Pancreas (tissue), 10 donors: ENCODE measurements at regions not wholly inside any gene's neighbourhood (a gene's known extent, or its start where the extent isn't known, plus 50 kb on each side); places are given as distances from the start of the nearest gene placed in this dataset.
A peak's percentile ranks its signal among the peaks of the same experiment; 100 is the strongest.

Source experiments
- ATAC-seq, 4 donors: fragments of 200-7000 bp; cut with Tn5 transposase; one replicate each; pipeline versions ENCODE4 v1.8.0 to v1.9.1; 2020; ENCODE audit warnings: mild to moderate bottlenecking in 4 of 4, moderate library complexity in 4 of 4
- DNase-seq, 6 donors: peaks; one replicate each; pipeline ENCODE4 v3.0.0-alpha.2; 2020
- FAIRE-seq: peaks from 2 replicates; lab custom pipeline; 2012; peaks lifted over from hg19 to GRCh38; lab: Jason Lieb, UNC
- H3K27ac ChIP-seq, 4 donors: fragments of 200-600 bp; sonication (generic); 1 replicate in 3 of 4; 2 replicates in 1 of 4; pipeline versions ENCODE4 v1.5.0 to v1.8.0; 2020
- H3K27me3 ChIP-seq, 4 donors: fragments of 200-600 bp; one replicate each; pipeline ENCODE4 v1.8.0; 2021
- H3K36me3 ChIP-seq, 3 donors: fragments of 200-600 bp; sonication (generic) in 1 of 3; one replicate each; pipeline versions ENCODE4 v1.5.0 to v1.8.0; 2020 to 2021
- H3K4me1 ChIP-seq, 3 donors: fragments of 200-600 bp; one replicate each; pipeline ENCODE4 v1.8.0; 2021
- H3K4me3 ChIP-seq, 4 donors: fragments of 200-600 bp; sonication (generic) in 2 of 4; one replicate each; pipeline versions ENCODE4 v1.5.0 to v1.8.0; 2020 to 2021
- H3K9me3 ChIP-seq, 4 donors: fragments of 200-600 bp; one replicate each; pipeline ENCODE4 v1.8.0; 2021
- CTCF ChIP-seq, 4 donors: fragments of 200-600 bp; sonication (generic) in 3 of 4; IDR thresholded peaks; one replicate each; pipeline versions ENCODE4 v1.5.0 to v1.8.0; 2021; ENCODE audit warnings: antibody characterized with exemption in 4 of 4
- WGBS, 2 donors: extraction: QIAGEN DNeasy Blood & Tissue Kit; methylation state at CpG; one replicate each; pipeline ENCODE4 v1.1.7; 2013; 5-methylcytosine and 5-hydroxymethylcytosine counted together
- intact Hi-C, 3 donors: fragments of 100-400 bp; cut with DNase I; formaldehyde crosslinking; loops; one replicate each; pipeline versions ENCODE4 v1.11.1 to v1.14.2; 2022
- donor health status: healthy with polysubstance abuse.
- donor health status: DM: no; HTN: no; CAD: no; lungs with moderate emphysema.
- donor health status: DM: no; HTN: no; CAD: no.
- donor health status: control.
- donor health status: control.
- donor health status: Bipolar disorder and iron deficiency.
- donor health status: DM: yes; HTN: yes; CAD: no.
- donor health status: DM: no; HTN: no; CAD: no.
- donor health status: DM: no; HTN: no; CAD: no.
- donor health status: DM: yes; HTN: yes; CAD: no.

- ATAC-seq: peak; percentile 72 to 82 (median 77)
- intact Hi-C loops: no loop called here
- no peak for DNase-seq
- H3K9me3 ChIP-seq: no peaks in the 10 kb centered on the region
- no peaks in the 10 kb centered on the region for H3K27me3 ChIP-seq
- no peak overlapping the region for H3K27ac ChIP-seq
- no peaks in the 10 kb centered on the region for H3K36me3 ChIP-seq
- WGBS, 2 donors: 23 to 35% methylated on average over 1 of the region's 1 CpG
- FAIRE-seq: no peak
- no peak overlapping the region for H3K4me3 ChIP-seq
- H3K4me1 ChIP-seq: no peaks in the 10 kb centered on the region
- no peak for TF ChIP-seq CTCF (IDR thresholded peaks at IDR 0.05)
Measured at GRCh38 chr13:68439817-68440216, 1209.7 kb upstream of the PCDH9 start.

GRCh38 chr13:68428292-68428691, 1198.2 kb upstream of the PCDH9 start:
- Histone ChIP-seq H3K36me3 (no peaks in the 10 kb centered on the region), H3K9me3 (no peaks in the 10 kb centered on the region), H3K27me3 (no peaks in the 10 kb centered on the region), H3K4me1 (no peaks in the 10 kb centered on the region), H3K4me3 (no peak overlapping the region), H3K27ac (no peak overlapping the region)
- FAIRE-seq (no peak), ATAC-seq (no peak), DNase-seq (no peak)
- no peak for TF ChIP-seq CTCF (IDR thresholded peaks at IDR 0.05)
- intact Hi-C loops: no loop called here
- 72 to 82% methylated on average over 4 of the region's 4 CpGs for WGBS, 2 donors

DNA sequence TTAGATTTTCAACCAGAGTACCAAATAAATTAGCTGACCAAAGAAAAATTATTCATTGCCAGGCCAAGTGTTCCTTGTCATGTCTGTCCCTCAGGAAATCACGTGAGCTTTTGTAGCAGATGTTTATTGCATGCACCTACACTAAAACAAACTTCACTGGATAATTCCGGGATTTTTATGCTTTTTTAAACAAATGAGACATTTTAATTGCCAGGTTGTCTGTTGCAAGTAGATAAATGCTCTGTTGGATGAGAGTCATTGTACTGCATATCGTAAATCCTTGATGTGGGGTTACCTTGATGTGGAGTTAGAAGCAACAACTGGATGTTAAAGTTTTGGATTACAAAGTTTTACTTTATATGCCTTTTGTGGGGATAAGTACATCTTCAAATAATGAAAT, 1187.7 kb upstream of the PCDH9 start:
- intact Hi-C loops: no loop called here
- TF ChIP-seq CTCF (IDR thresholded peaks at IDR 0.05): no peak
- Histone ChIP-seq H3K9me3 (peaks cover 0 to 6% (median 0%) of the 10 kb centered on the region in 4 donors), H3K27me3 (no peaks in the 10 kb centered on the region), H3K27ac (no peak overlapping the region), H3K4me1 (no peaks in the 10 kb centered on the region), H3K36me3 (no peaks in the 10 kb centered on the region), H3K4me3 (no peak overlapping the region)
- DNase-seq (no peak), FAIRE-seq (no peak), ATAC-seq (no peak)
- 57 to 64% methylated on average over 3 of the region's 3 CpGs for WGBS, 2 donors

DNA sequence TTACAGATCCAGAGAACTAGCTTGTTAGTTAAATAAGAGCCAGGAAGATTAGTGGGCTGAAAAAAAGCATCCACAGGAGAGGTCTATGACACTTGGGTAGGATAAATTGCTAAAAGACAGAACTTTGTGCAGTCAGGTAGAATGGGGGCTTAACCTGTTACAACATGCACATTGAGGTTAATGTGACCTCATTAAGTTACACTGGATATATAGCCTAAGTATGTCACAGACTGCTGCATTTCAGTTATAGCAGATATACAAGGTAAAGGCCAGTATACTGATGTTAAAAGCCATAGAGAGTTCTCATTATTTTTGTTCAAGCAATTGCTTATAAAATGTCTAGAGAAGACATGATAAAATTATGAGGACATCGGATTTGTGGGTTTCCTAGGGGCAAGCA, 1179.9 kb upstream of the PCDH9 start:
- TF ChIP-seq CTCF (IDR thresholded peaks at IDR 0.05): no peak
- no peaks in the 10 kb centered on the region for H3K4me1 ChIP-seq
- no peak for FAIRE-seq
- intact Hi-C loops: no loop called here
- DNase-seq: no peak
- no peak overlapping the region for H3K27ac ChIP-seq
- no peak overlapping the region for H3K4me3 ChIP-seq
- H3K36me3 ChIP-seq: no peaks in the 10 kb centered on the region
- ATAC-seq: no peak
- 42 to 61% methylated on average over 1 of the region's 1 CpG for WGBS, 2 donors
- peaks cover 0 to 6% (median 0%) of the 10 kb centered on the region in 4 donors for H3K9me3 ChIP-seq
- H3K27me3 ChIP-seq: no peaks in the 10 kb centered on the region

DNA sequence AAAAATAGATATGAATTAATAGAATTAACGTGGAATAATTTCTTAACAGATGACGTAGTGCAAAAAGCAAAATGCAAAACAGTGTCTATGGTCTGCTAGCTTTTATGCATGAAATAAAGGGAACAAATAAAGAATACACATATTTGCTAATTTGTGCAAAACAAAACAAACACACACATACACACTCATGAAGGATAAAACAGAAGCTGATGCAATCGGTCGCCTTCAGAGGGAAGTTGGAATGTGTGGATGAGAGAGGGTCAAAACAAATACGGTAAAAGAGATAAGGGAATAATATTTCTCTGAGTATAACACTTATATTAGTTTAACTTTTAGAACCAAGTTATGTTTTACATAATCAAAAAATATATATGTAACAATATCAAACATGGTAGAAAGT, 1160.9 kb upstream of the PCDH9 start:
- Histone ChIP-seq H3K27me3 (no peaks in the 10 kb centered on the region), H3K9me3 (no peaks in the 10 kb centered on the region), H3K4me3 (no peak overlapping the region), H3K4me1 (peaks cover 0 to 5% (median 0%) of the 10 kb centered on the region in 3 donors), H3K27ac (no peak overlapping the region), H3K36me3 (no peaks in the 10 kb centered on the region)
- FAIRE-seq (no peak), DNase-seq (no peak), ATAC-seq (no peak)
- WGBS, 2 donors: 71 to 80% methylated on average over 5 of the region's 5 CpGs
- intact Hi-C loops: no loop called here
- TF ChIP-seq CTCF (IDR thresholded peaks at IDR 0.05): no peak
